Kidney (tissue), 13 donors: ENCODE measurements at regions not wholly inside any gene's neighbourhood (a gene's known extent, or its start where the extent isn't known, plus 50 kb on each side); places are given as distances from the start of the nearest gene placed in this dataset.
"Not testable (repeated sequence)": the region's sequence is repeated elsewhere in the genome, so short reads cannot be mapped to it uniquely, and the experiment has no call there.

ENCODE experiments used
- DNase-seq, 5 donors: peaks; one replicate each; pipeline ENCODE4 v3.0.0-alpha.2; 2013 to 2020
- FAIRE-seq: peaks from 2 replicates; lab custom pipeline; 2012; peaks lifted over from hg19 to GRCh38; lab: Jason Lieb, UNC
- H3K27ac ChIP-seq, 2 donors: one replicate each; pipeline ENCODE4 v1.7.0; 2013; ENCODE audit warnings: low read depth in 2 of 2, low read length in 2 of 2, inconsistent platforms in 1 of 2
- H3K27me3 ChIP-seq: one replicate; pipeline ENCODE4 v1.7.1; 2013; ENCODE audit warnings: low read length, inconsistent platforms; ENCODE audit not compliant: control insufficient read depth, insufficient read depth
- H3K36me3 ChIP-seq, 3 donors: one replicate each; pipeline versions ENCODE4 v1.7.0 to v1.7.1; 2013; ENCODE audit warnings: low read length in 3 of 3, control low read depth in 1 of 3, inconsistent platforms in 1 of 3; ENCODE audit not compliant: insufficient read depth in 3 of 3, control insufficient read depth in 2 of 3
- H3K4me1 ChIP-seq, 3 donors: one replicate each; pipeline versions ENCODE4 v1.7.0 to v1.7.1; 2013; ENCODE audit warnings: low read length in 3 of 3, inconsistent platforms in 1 of 3, low read depth in 1 of 3; ENCODE audit not compliant: control insufficient read depth in 2 of 3, insufficient read depth in 2 of 3
- H3K4me3 ChIP-seq, 3 donors: one replicate each; pipeline versions ENCODE4 v1.7.0 to v1.8.1; 2013; ENCODE audit warnings: low read length in 3 of 3, control low read depth in 1 of 3, inconsistent platforms in 1 of 3
- H3K9ac ChIP-seq, 3 donors: one replicate each; pipeline versions ENCODE4 v1.7.0 to v1.7.1; 2013; ENCODE audit warnings: low read length in 3 of 3, control low read depth in 1 of 3, inconsistent platforms in 1 of 3
- H3K9me3 ChIP-seq, 3 donors: one replicate each; pipeline versions ENCODE4 v1.7.0 to v1.7.1; 2013; ENCODE audit warnings: low read length in 3 of 3, control low read depth in 1 of 3, inconsistent platforms in 1 of 3; ENCODE audit not compliant: control insufficient read depth in 2 of 3, insufficient read depth in 1 of 3
- CTCF ChIP-seq: IDR thresholded peaks from 3 replicates; pipeline ENCODE4 v1.5.1; 2012; ENCODE audit warnings: mild to moderate bottlenecking, moderate library complexity, borderline replicate concordance; ENCODE audit not compliant: insufficient read depth; ENCODE audit errors: extremely low read depth
- intact Hi-C: fragments of 100-400 bp; cut with DNase I; formaldehyde crosslinking; loops from one replicate; pipeline ENCODE4 v1.11.1; 2022
- donor health status: control.
- donor health status: control.
- donor health status: control.
- donor health status: control.
- donor health status: control.
- donor health status: DM: yes; HTN: yes; CAD: no.
- donor health status: Normal renal cell carcinoma (clear cell type).

DNA sequence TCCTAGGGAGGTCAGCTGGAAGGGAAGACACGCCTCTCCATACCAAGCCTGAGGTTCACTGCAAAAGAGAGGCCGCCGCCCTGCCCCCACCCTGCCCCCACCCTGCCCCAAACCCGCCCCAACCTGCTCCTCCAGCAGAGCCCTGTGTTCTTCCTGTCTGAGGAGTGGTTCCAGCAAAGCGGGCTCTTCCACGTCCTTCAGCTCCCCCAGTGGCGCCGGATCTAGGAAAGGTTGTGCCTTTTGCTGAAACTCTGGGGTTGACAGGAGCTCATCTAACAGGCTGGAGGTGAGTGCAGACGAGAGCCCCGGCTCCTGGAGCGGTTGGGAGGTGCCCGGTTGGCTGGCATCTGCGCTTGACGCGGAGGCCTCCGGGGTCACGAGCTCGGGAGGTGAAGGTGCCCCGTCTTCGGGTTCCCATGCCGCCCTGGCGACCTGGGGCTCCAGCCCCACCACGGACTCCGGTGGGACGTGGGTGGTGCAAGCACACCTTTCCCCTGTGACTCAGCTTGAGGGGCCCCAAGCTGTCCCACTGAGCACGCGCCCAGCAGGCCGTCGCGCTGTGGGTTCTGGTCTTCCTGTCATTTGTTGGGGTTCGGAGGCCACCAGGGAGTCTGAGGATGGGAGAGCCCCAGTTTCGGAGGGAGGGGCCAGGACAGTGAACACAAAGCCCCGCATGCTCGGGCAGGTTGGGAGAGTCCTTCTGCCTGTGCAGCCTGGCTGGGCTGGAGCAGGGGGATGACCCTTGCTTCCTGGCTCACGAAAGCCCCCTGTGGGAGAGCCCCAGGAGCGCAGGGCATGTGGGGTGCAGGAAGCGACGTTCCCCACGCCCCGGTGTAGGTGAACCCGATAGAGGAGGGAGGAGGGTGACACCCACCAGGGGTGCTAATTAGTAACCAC is 1467.1 kb downstream of the FOXD4L5 start:
- intact Hi-C loops, result no loop called here
- no peak for FAIRE-seq

DNA sequence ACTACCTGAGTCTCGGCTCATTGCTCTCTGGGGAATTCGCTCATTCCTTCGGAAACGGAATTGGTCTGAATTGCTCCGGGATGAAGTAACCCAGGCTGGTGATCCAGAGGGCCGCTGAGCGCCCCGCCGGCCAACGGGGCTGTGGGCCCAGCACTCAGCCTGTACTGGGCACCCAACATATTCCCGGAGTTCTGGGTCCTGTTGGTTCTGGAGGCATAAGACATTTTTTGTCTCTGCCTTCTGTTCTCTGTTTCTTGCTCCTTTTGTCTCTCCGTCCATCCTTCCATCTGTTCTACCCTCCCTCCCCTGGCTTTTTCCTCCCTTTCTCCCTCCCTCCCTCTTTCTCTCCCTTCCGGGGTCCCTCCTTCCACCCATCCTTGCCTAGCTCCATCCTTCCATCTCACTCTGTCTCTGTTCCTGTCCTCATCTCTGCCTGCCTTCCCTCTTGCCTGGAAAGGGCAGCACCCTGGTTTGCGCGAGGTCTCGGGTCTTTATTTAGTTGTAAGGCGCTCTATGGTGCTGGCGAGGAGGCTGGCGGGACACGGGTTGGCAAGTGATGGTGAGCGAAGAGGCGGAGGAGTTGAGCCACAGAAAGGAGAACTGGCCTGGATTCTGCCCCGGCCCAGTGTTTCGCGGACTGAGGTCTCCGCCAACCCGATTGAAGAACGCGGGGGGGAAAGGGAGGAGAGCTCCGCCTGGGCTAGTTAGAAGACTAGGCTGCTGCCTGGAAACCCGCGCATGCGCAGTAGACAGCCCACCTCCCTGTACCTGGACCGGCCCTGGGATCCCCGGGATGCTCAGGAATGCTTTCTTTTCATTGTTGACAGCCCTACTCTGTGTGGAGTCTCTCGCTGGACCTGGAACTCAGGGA is 1468.0 kb downstream of the FOXD4L5 start:
- H3K4me3 ChIP-seq, result peak overlapping the region in 2 of 3 donors; percentile 12 to 13
- peak; percentile 90 to 96 (median 93) for DNase-seq
- H3K4me1 ChIP-seq, result peaks cover 0 to 4% (median 0%) of the 10 kb centered on the region in 3 donors
- H3K36me3 ChIP-seq, result no peaks in the 10 kb centered on the region
- no peak for TF ChIP-seq CTCF
- no peak for FAIRE-seq
- peaks cover 0 to 6% (median 2%) of the 10 kb centered on the region in 3 donors for H3K9me3 ChIP-seq
- intact Hi-C loops, result no loop called here
- no peak overlapping the region for H3K27ac ChIP-seq
- H3K9ac ChIP-seq, result no peak overlapping the region
- H3K27me3 ChIP-seq, result peaks cover 4% of the 10 kb centered on the region

More for the DNA sequence above, 1467.1 kb downstream of the FOXD4L5 start:
- Histone ChIP-seq H3K4me3 (no peak overlapping the region), H3K36me3 (no peaks in the 10 kb centered on the region), H3K27me3 (peaks cover 4% of the 10 kb centered on the region), H3K4me1 (peaks cover 0 to 4% (median 0%) of the 10 kb centered on the region in 3 donors), H3K9ac (no peak overlapping the region), H3K27ac (no peak overlapping the region), H3K9me3 (peaks cover 0 to 6% (median 2%) of the 10 kb centered on the region in 3 donors)
- TF ChIP-seq CTCF, result no peak
- DNase-seq, result peak; percentile 40 to 94 (median 51)

- peak in 1 of 5 donors; percentile 63 for DNase-seq
- intact Hi-C loops, result not testable (repeated sequence)
Measured at GRCh38 chr9:63814970-63815669, 1469.9 kb downstream of the FOXD4L5 start.

GRCh38 chr9:63813391-63814021 is 1471.5 kb downstream of the FOXD4L5 start:
- intact Hi-C loops, H3K9me3 ChIP-seq, H3K36me3 ChIP-seq, H3K4me1 ChIP-seq, H3K4me3 ChIP-seq, H3K27me3 ChIP-seq, H3K9ac ChIP-seq, FAIRE-seq, H3K27ac ChIP-seq: not testable (repeated sequence)
- peak in 2 of 5 donors; percentile 31 to 66 for DNase-seq

More at GRCh38 chr9:63814970-63815669, 1469.9 kb downstream of the FOXD4L5 start:
- not testable (repeated sequence) for H3K9ac ChIP-seq, H3K4me1 ChIP-seq, H3K27ac ChIP-seq, H3K27me3 ChIP-seq, FAIRE-seq, H3K36me3 ChIP-seq, H3K9me3 ChIP-seq, H3K4me3 ChIP-seq

DNA sequence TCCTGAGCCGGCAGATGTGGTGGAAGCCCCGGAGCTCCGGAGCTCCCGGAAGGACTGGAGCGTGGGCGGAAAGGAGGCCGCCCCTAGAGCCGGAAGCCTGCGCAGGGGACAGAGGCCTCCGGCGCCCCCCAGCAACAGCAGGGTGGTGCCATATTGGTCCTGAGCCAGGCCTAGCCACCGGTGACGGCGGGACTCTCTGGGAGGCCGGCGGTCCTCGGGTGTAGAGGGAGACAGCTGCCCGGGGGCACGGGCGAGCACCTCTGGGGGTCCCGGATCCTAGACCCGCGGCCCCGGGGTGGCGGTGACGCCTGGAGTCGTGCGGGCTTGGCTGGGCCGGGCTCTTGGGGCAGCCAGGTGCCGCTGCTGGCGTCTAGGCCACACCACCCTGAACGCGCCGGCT is 1472.2 kb downstream of the FOXD4L5 start:
- H3K27ac ChIP-seq, H3K9me3 ChIP-seq, H3K27me3 ChIP-seq, H3K9ac ChIP-seq, intact Hi-C loops, H3K4me1 ChIP-seq, H3K36me3 ChIP-seq, FAIRE-seq, H3K4me3 ChIP-seq: not testable (repeated sequence)
- peak in 1 of 5 donors; percentile 68 for DNase-seq
